B cell (primary cell): ENCODE measurements at regions not wholly inside any gene's neighbourhood (a gene's known extent, or its start where the extent isn't known, plus 50 kb on each side); places are given as distances from the start of the nearest gene placed in this dataset.

Source experiments
- EZH2 ChIP-seq: IDR thresholded peaks from 2 replicates; pipeline ENCODE4 v1.6.1; 2012; ENCODE audit warnings: borderline replicate concordance, low read depth, mild to moderate bottlenecking, moderate library complexity, low read length; ENCODE audit not compliant: insufficient read depth, poor library complexity, severe bottlenecking
- TF ChIP-seq, protein P1 (sequence below): fragments of 200-600 bp; IDR thresholded peaks from one replicate; pipeline ENCODE4 v1.8.0; 2022; ENCODE audit warnings: antibody characterized with exemption, mild to moderate bottlenecking

DNA sequence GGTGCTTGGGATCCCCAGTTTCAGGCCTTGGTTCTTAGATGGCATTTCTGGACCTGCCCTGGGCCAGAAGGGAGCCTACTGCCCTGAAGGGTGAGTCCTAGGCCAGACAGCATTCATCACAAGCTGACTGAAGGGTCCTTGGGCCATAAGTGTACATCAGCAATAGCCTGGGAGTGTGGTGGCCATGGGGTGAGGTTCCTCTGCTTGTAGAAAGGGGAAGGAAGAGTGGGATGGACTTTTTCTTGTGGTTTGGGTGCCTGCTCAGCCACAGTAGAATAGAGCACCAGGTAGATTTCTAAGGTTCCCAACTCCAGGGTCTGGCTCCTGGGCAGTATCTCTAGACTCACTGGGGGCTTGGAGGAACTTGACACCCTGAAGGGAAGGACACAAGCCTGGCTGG lies 95.2 kb upstream of the PHF24 start:
- TF ChIP-seq, protein P1, sequence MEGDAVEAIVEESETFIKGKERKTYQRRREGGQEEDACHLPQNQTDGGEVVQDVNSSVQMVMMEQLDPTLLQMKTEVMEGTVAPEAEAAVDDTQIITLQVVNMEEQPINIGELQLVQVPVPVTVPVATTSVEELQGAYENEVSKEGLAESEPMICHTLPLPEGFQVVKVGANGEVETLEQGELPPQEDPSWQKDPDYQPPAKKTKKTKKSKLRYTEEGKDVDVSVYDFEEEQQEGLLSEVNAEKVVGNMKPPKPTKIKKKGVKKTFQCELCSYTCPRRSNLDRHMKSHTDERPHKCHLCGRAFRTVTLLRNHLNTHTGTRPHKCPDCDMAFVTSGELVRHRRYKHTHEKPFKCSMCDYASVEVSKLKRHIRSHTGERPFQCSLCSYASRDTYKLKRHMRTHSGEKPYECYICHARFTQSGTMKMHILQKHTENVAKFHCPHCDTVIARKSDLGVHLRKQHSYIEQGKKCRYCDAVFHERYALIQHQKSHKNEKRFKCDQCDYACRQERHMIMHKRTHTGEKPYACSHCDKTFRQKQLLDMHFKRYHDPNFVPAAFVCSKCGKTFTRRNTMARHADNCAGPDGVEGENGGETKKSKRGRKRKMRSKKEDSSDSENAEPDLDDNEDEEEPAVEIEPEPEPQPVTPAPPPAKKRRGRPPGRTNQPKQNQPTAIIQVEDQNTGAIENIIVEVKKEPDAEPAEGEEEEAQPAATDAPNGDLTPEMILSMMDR: no peak
- no peak for TF ChIP-seq EZH2
